Neural crest cell (in vitro differentiated cells): ENCODE measurements at regions not wholly inside any gene's neighbourhood (a gene's known extent, or its start where the extent isn't known, plus 50 kb on each side); places are given as distances from the start of the nearest gene placed in this dataset.
A peak's percentile ranks its signal among the peaks of the same experiment; 100 is the strongest.

Source experiments
- DNase-seq: peaks from one replicate; pipeline ENCODE4 v3.0.0; 2021; ENCODE audit warnings: low read depth, mixed read lengths, low spot score
- H3K27ac Mint-ChIP-seq: one replicate; pipeline ENCODE4 v1.8.0; 2021; ENCODE audit warnings: mild to moderate bottlenecking, mixed read lengths; ENCODE audit not compliant: unreplicated experiment
- H3K27me3 Mint-ChIP-seq: 2 replicates; pipeline ENCODE4 v1.8.0; 2021; ENCODE audit warnings: low read depth, mild to moderate bottlenecking, mixed read lengths
- H3K36me3 Mint-ChIP-seq: 2 replicates; pipeline ENCODE4 v1.8.0; 2021; ENCODE audit warnings: low read depth, mild to moderate bottlenecking, mixed read lengths
- H3K4me1 Mint-ChIP-seq: 2 replicates; pipeline ENCODE4 v1.8.0; 2021; ENCODE audit warnings: mixed read lengths
- H3K4me3 Mint-ChIP-seq: one replicate; pipeline ENCODE4 v1.8.0; 2021; ENCODE audit warnings: mild to moderate bottlenecking, mixed read lengths
- H3K9me3 Mint-ChIP-seq: 2 replicates; pipeline ENCODE4 v1.8.0; 2021; ENCODE audit warnings: mixed read lengths
- TF ChIP-seq, protein P1 (sequence below): fragments of 200-600 bp; sonication (generic); conservative IDR thresholded peaks from 2 replicates; pipeline ENCODE4 v1.5.0; 2021; ENCODE audit warnings: antibody characterized with exemption, mild to moderate bottlenecking

DNA sequence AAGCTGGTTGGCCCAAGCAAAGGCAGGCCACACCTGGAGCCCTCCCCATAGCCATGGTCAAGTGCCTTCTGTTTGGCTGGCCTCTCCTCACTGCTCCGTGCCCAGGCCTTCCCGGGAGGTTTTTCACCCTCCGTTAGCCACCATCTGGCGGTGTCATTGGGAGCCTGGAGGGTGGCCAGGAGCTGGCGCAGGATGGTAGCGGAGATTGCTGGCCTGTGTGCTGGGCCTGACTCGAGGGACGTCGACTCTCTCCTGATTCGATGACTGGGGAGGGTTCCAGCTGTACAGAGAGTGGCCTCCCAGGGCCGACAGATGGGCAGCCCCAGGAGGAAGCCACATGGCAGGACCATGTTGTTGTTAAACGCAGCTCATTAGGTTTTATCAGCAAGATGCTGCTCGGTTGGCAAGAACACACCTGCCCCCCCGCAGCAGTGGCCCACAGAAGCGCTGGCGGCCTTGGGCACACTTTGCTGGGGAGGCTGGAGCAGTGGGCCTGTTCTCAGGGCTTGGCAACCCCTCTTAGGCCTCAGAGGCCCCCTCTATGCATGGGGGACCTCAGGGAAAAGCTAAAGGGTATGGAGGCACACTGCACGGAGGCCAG is 64.0 kb upstream of the CACUL1 start:
- peaks cover 5% of the 10 kb centered on the region for H3K27me3 Mint-ChIP-seq
- no peak for DNase-seq
- no peak overlapping the region for H3K4me3 Mint-ChIP-seq
- TF ChIP-seq, protein P1, sequence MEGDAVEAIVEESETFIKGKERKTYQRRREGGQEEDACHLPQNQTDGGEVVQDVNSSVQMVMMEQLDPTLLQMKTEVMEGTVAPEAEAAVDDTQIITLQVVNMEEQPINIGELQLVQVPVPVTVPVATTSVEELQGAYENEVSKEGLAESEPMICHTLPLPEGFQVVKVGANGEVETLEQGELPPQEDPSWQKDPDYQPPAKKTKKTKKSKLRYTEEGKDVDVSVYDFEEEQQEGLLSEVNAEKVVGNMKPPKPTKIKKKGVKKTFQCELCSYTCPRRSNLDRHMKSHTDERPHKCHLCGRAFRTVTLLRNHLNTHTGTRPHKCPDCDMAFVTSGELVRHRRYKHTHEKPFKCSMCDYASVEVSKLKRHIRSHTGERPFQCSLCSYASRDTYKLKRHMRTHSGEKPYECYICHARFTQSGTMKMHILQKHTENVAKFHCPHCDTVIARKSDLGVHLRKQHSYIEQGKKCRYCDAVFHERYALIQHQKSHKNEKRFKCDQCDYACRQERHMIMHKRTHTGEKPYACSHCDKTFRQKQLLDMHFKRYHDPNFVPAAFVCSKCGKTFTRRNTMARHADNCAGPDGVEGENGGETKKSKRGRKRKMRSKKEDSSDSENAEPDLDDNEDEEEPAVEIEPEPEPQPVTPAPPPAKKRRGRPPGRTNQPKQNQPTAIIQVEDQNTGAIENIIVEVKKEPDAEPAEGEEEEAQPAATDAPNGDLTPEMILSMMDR, result no peak
- H3K9me3 Mint-ChIP-seq, result no peaks in the 10 kb centered on the region
- no peaks in the 10 kb centered on the region for H3K4me1 Mint-ChIP-seq
- H3K36me3 Mint-ChIP-seq, result no peaks in the 10 kb centered on the region
- no peak overlapping the region for H3K27ac Mint-ChIP-seq

GRCh38 chr10:118820326-118821116 is 65.8 kb upstream of the CACUL1 start:
- H3K4me3 Mint-ChIP-seq, result no peak overlapping the region
- TF ChIP-seq, protein P1, result no peak
- H3K4me1 Mint-ChIP-seq, result no peaks in the 10 kb centered on the region
- peaks cover 2% of the 10 kb centered on the region for H3K27me3 Mint-ChIP-seq
- H3K27ac Mint-ChIP-seq, result no peak overlapping the region
- H3K9me3 Mint-ChIP-seq, result no peaks in the 10 kb centered on the region
- DNase-seq, result no peak
- no peaks in the 10 kb centered on the region for H3K36me3 Mint-ChIP-seq

DNA sequence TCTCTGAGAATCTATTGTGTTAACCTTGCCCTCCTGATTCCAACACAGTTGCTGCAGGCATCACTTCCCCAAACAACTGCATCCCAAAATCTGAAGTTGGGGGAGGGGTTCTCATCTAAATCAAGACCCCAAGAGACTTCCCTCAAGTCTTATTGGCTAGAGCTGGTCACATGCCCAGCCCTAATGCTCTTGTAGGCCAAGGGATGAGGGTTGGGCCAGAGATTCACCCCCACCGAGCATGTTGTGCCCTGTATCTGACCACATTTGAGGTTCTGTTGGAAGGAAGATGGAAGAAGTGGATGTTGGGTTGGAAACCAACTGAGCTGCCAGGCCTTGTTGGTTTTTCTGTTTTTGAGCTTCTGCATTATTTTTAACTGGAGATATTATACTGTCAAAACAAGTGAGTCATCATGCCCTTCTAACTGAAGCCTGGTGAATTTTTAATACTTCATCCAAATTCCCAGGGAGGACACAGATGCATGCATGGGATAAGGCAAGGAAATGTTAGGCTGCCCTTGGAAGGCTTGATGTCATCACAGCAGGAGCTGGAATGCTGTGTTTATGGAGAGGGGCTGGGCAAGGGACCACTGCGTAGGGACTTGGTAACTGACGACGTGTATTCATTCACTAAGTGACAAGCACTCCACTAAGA is 68.6 kb upstream of the CACUL1 start:
- no peak for DNase-seq
- Mint-ChIP-seq H3K4me1 (no peaks in the 10 kb centered on the region), H3K27me3 (no peaks in the 10 kb centered on the region), H3K4me3 (no peak overlapping the region), H3K27ac (no peak overlapping the region), H3K36me3 (no peaks in the 10 kb centered on the region), H3K9me3 (no peaks in the 10 kb centered on the region)
- TF ChIP-seq, protein P1, result no peak

GRCh38 chr10:118827053-118827452 is 72.3 kb upstream of the CACUL1 start:
- Mint-ChIP-seq H3K4me3 (no peak overlapping the region), H3K4me1 (peaks cover 2% of the 10 kb centered on the region), H3K36me3 (no peaks in the 10 kb centered on the region), H3K27me3 (peaks cover 4% of the 10 kb centered on the region), H3K27ac (no peak overlapping the region), H3K9me3 (no peaks in the 10 kb centered on the region)
- DNase-seq, result no peak
- TF ChIP-seq, protein P1, result no peak

GRCh38 chr10:118827466-118828155 is 72.8 kb upstream of the CACUL1 start:
- no peak for DNase-seq
- Mint-ChIP-seq H3K27ac (no peak overlapping the region), H3K27me3 (peaks cover 4% of the 10 kb centered on the region), H3K9me3 (no peaks in the 10 kb centered on the region), H3K36me3 (no peaks in the 10 kb centered on the region), H3K4me1 (peaks cover 8% of the 10 kb centered on the region), H3K4me3 (no peak overlapping the region)
- TF ChIP-seq, protein P1, result peak; percentile 45
